CD14-positive monocyte (primary cell): ENCODE measurements at regions not wholly inside any gene's neighbourhood (a gene's known extent, or its start where the extent isn't known, plus 50 kb on each side); places are given as distances from the start of the nearest gene placed in this dataset.

Source experiments
- DNase-seq, 3 donors: peaks; one replicate each; pipeline ENCODE4 v3.0.0-alpha.2; 2011 to 2022
- H2AFZ ChIP-seq: 2 replicates; pipeline ENCODE4 v1.6.0; 2012; ENCODE audit warnings: mild to moderate bottlenecking, low read depth, low read length, inconsistent platforms; ENCODE audit not compliant: insufficient read depth, poor library complexity, severe bottlenecking
- H3K27ac ChIP-seq, 2 donors: 1 replicate in 1 of 2; 2 replicates in 1 of 2; pipeline ENCODE4 v1.5.1; 2012 to 2013; ENCODE audit warnings: low read length in 2 of 2, control low read depth in 1 of 2, inconsistent platforms in 1 of 2, low read depth in 1 of 2, mild to moderate bottlenecking in 1 of 2
- H3K27me3 ChIP-seq, 2 donors: one replicate each; pipeline versions ENCODE4 v1.6.0 to v1.6.1; 2011 to 2013; ENCODE audit warnings: low read length in 2 of 2; ENCODE audit not compliant: control insufficient read depth in 2 of 2, insufficient read depth in 2 of 2
- H3K36me3 ChIP-seq, 2 donors: replicated peaks in 1 of 2; 1 replicate in 1 of 2; 2 replicates in 1 of 2; pipeline versions ENCODE4 v1.5.1 to v1.6.1; 2012 to 2013; ENCODE audit warnings: low read length in 2 of 2, control low read depth in 1 of 2, inconsistent platforms in 1 of 2, mild to moderate bottlenecking in 1 of 2; ENCODE audit not compliant: insufficient read depth in 2 of 2, control insufficient read depth in 1 of 2
- H3K4me1 ChIP-seq, 2 donors: 1 replicate in 1 of 2; 2 replicates in 1 of 2; pipeline versions ENCODE4 v1.5.1 to v1.6.1; 2012 to 2013; ENCODE audit warnings: low read length in 2 of 2, control low read depth in 1 of 2, inconsistent platforms in 1 of 2, mild to moderate bottlenecking in 1 of 2, moderate library complexity in 1 of 2; ENCODE audit not compliant: insufficient read depth in 2 of 2, control insufficient read depth in 1 of 2
- H3K4me2 ChIP-seq: replicated peaks from 2 replicates; pipeline ENCODE3; 2012; ENCODE audit warnings: low read length, moderate library complexity, mild to moderate bottlenecking; ENCODE audit not compliant: poor library complexity, severe bottlenecking; ENCODE audit errors: extremely low read depth
- H3K4me3 ChIP-seq, 3 experiments: fragments of 200-600 bp in 1 of 3; sonication (generic) in 1 of 3; replicated peaks in 1 of 3; 1 replicate in 2 of 3; 2 replicates in 1 of 3; pipeline ENCODE4 v1.5.1; 2011 to 2013; ENCODE audit warnings: low read length in 3 of 3, mild to moderate bottlenecking in 3 of 3, control low read depth in 2 of 3, low read depth in 2 of 3, inconsistent platforms in 1 of 3, moderate library complexity in 1 of 3
- H3K79me2 ChIP-seq: 2 replicates; pipeline ENCODE4 v1.6.0; 2012; ENCODE audit warnings: mild to moderate bottlenecking, control low read depth, inconsistent platforms, low read length, moderate library complexity; ENCODE audit not compliant: insufficient read depth
- H3K9ac ChIP-seq: 2 replicates; pipeline ENCODE4 v1.6.0; 2017; ENCODE audit warnings: low read length, mild to moderate bottlenecking; ENCODE audit not compliant: insufficient read depth, poor library complexity, severe bottlenecking
- H3K9me3 ChIP-seq, 2 donors: replicated peaks in 1 of 2; 1 replicate in 1 of 2; 2 replicates in 1 of 2; pipeline versions ENCODE4 v1.5.1 to v1.6.1; 2012 to 2013; ENCODE audit warnings: low read length in 2 of 2, control low read depth in 1 of 2; ENCODE audit not compliant: control insufficient read depth in 1 of 2, insufficient read depth in 1 of 2
- H4K20me1 ChIP-seq: 2 replicates; pipeline ENCODE4 v1.6.0; 2012; ENCODE audit warnings: mild to moderate bottlenecking, low read length, control low read depth, moderate library complexity; ENCODE audit not compliant: insufficient read depth
- H3K27ac Mint-ChIP-seq, 7 donors: one replicate each; pipeline ENCODE4 v1.8.0; 2020; ENCODE audit warnings: mild to moderate bottlenecking in 7 of 7, mixed read lengths in 7 of 7, moderate library complexity in 6 of 7, inconsistent platforms in 2 of 7
- H3K27me3 Mint-ChIP-seq, 3 donors: one replicate each; pipeline ENCODE4 v1.8.0; 2021 to 2022; ENCODE audit warnings: low read depth in 3 of 3, mild to moderate bottlenecking in 3 of 3, mixed read lengths in 3 of 3, moderate library complexity in 3 of 3, inconsistent platforms in 1 of 3
- H3K36me3 Mint-ChIP-seq, 2 donors: one replicate each; pipeline ENCODE4 v1.8.0; 2020; ENCODE audit warnings: mixed read lengths in 2 of 2, inconsistent platforms in 1 of 2, mild to moderate bottlenecking in 1 of 2
- H3K4me1 Mint-ChIP-seq: one replicate; pipeline ENCODE4 v1.8.0; 2020; ENCODE audit warnings: mild to moderate bottlenecking, mixed read lengths
- H3K4me3 Mint-ChIP-seq, 2 donors: one replicate each; pipeline ENCODE4 v1.8.0; 2020; ENCODE audit warnings: mild to moderate bottlenecking in 2 of 2, mixed read lengths in 2 of 2, moderate library complexity in 1 of 2
- H3K9me3 Mint-ChIP-seq, 7 donors: one replicate each; pipeline ENCODE4 v1.8.0; 2020 to 2022; ENCODE audit warnings: mixed read lengths in 7 of 7, mild to moderate bottlenecking in 6 of 7, moderate library complexity in 6 of 7, inconsistent platforms in 2 of 7
- WGBS: methylation state at CpG from one replicate; pipeline ENCODE4 v1.1.5; 2013; ENCODE audit warnings: missing lambda C conversion rate; ENCODE audit not compliant: insufficient coverage; 5-methylcytosine and 5-hydroxymethylcytosine counted together
- intact Hi-C, 2 donors: fragments of 100-400 bp; cut with micrococcal nuclease; formaldehyde crosslinking; loops; one replicate each; pipeline versions ENCODE4 v1.15.0 to v1.15.1; 2023
- TF ChIP-seq, protein P1 (sequence below): fragments of 200-600 bp; IDR thresholded peaks from one replicate; pipeline ENCODE4 v1.8.0; 2022; ENCODE audit warnings: antibody characterized with exemption, mild to moderate bottlenecking

- Mint-ChIP-seq H3K4me3 (no peak overlapping the region), H3K27me3 (peaks cover 0 to 2% (median 0%) of the 10 kb centered on the region in 3 donors), H3K9me3 (peaks cover 3 to 10% (median 4%) of the 10 kb centered on the region in 7 donors), H3K27ac (no peak overlapping the region), H3K36me3 (no peaks in the 10 kb centered on the region), H3K4me1 (no peaks in the 10 kb centered on the region)
- Histone ChIP-seq H3K4me1 (no peaks in the 10 kb centered on the region), H4K20me1 (no peaks in the 10 kb centered on the region), H3K36me3 (no peaks in the 10 kb centered on the region), H3K9ac (no peak overlapping the region), H3K27me3 (no peaks in the 10 kb centered on the region), H3K9me3 (peaks cover 0 to 4% of the 10 kb centered on the region in 2 donors), H3K79me2 (no peaks in the 10 kb centered on the region), H3K4me2 (no peak overlapping the region), H3K4me3 (no peak overlapping the region), H2AFZ (no peak overlapping the region), H3K27ac (no peak overlapping the region)
- WGBS, result no CpG with 5 or more reads among the region's 3 CpGs
- intact Hi-C loops, result no loop called here
- TF ChIP-seq, protein P1, sequence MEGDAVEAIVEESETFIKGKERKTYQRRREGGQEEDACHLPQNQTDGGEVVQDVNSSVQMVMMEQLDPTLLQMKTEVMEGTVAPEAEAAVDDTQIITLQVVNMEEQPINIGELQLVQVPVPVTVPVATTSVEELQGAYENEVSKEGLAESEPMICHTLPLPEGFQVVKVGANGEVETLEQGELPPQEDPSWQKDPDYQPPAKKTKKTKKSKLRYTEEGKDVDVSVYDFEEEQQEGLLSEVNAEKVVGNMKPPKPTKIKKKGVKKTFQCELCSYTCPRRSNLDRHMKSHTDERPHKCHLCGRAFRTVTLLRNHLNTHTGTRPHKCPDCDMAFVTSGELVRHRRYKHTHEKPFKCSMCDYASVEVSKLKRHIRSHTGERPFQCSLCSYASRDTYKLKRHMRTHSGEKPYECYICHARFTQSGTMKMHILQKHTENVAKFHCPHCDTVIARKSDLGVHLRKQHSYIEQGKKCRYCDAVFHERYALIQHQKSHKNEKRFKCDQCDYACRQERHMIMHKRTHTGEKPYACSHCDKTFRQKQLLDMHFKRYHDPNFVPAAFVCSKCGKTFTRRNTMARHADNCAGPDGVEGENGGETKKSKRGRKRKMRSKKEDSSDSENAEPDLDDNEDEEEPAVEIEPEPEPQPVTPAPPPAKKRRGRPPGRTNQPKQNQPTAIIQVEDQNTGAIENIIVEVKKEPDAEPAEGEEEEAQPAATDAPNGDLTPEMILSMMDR, result no peak
- no peak for DNase-seq
Measured at GRCh38 chr1:195738966-195739650, 869.1 kb downstream of the KCNT2 start.

DNA sequence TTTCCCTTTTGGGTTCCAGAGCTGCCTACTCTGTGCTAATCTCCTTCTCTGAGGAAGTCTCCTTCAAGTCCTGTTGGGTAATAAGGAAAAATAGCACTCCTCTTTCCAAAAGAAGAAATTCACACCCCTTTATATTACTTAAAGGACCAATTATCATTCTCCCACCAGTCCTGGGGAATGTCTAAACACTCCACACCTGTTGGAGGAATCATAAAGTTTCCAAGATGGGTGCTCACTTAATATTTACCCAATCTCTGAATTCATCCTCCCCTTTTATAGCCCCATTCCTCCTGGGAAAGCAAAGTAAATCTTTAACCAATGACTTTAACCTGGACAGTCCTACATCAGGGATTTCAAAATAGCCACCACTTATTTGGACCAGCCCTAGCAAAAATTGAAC is 873.1 kb downstream of the KCNT2 start:
- H3K9me3 Mint-ChIP-seq, result peaks cover 0 to 8% (median 1%) of the 10 kb centered on the region in 7 donors
- Histone ChIP-seq H3K36me3 (no peaks in the 10 kb centered on the region), H3K79me2 (no peaks in the 10 kb centered on the region), H3K9me3 (no peaks in the 10 kb centered on the region), H3K27me3 (no peaks in the 10 kb centered on the region), H4K20me1 (no peaks in the 10 kb centered on the region), H3K27ac (no peak overlapping the region), H3K4me2 (no peak overlapping the region), H3K4me1 (no peaks in the 10 kb centered on the region), H3K4me3 (no peak overlapping the region), H2AFZ (no peak overlapping the region), H3K9ac (no peak overlapping the region)
- H3K27me3 Mint-ChIP-seq, result no peaks in the 10 kb centered on the region
- intact Hi-C loops, result no loop called here
- H3K36me3 Mint-ChIP-seq, result no peaks in the 10 kb centered on the region
- DNase-seq, result no peak
- TF ChIP-seq, protein P1, result no peak
- no peak overlapping the region for H3K27ac Mint-ChIP-seq
- H3K4me3 Mint-ChIP-seq, result no peak overlapping the region
- no peaks in the 10 kb centered on the region for H3K4me1 Mint-ChIP-seq
